Medulla oblongata (tissue), 1 donor: ENCODE measurements at regions not wholly inside any gene's neighbourhood (a gene's known extent, or its start where the extent isn't known, plus 50 kb on each side); places are given as distances from the start of the nearest gene placed in this dataset.

Source experiments
- DNase-seq: peaks from one replicate; pipeline ENCODE4 v3.0.0-alpha.2; 2015; ENCODE audit errors: extremely low spot score

GRCh38 chr2:78928502-78928901 lies 97.0 kb upstream of the REG3G start:
- DNase-seq, result no peak

- no peak for DNase-seq
These were observed 84.5 kb upstream of the REG3G start for GRCh38 chr2:78940998-78941397.

- no peak for DNase-seq
These were observed 83.8 kb upstream of the REG3G start for GRCh38 chr2:78941751-78942150.

GRCh38 chr2:78963881-78964280 lies 61.6 kb upstream of the REG3G start:
- no peak for DNase-seq

- DNase-seq, result no peak
These were observed 58.2 kb upstream of the REG3G start for GRCh38 chr2:78967294-78967693.

GRCh38 chr2:78973630-78974029 lies 51.9 kb upstream of the REG3G start:
- DNase-seq, result no peak
